Skeletal muscle tissue (tissue), 3 donors: ENCODE measurements at regions not wholly inside any gene's neighbourhood (a gene's known extent, or its start where the extent isn't known, plus 50 kb on each side); places are given as distances from the start of the nearest gene placed in this dataset.

Source experiments
- H3K27ac ChIP-seq: one replicate; pipeline ENCODE4 v1.7.0; 2013; ENCODE audit warnings: mild to moderate bottlenecking, low read depth, low read length, inconsistent platforms
- H3K27me3 ChIP-seq, 3 donors: one replicate each; pipeline ENCODE4 v1.7.0; 2013; ENCODE audit warnings: low read length in 3 of 3; ENCODE audit not compliant: control insufficient read depth in 3 of 3, insufficient read depth in 3 of 3
- H3K36me3 ChIP-seq, 3 donors: one replicate each; pipeline ENCODE4 v1.7.0; 2013; ENCODE audit warnings: low read length in 3 of 3; ENCODE audit not compliant: control insufficient read depth in 3 of 3, insufficient read depth in 3 of 3
- H3K4me1 ChIP-seq, 3 donors: one replicate each; pipeline ENCODE4 v1.7.0; 2013; ENCODE audit warnings: low read length in 3 of 3, mild to moderate bottlenecking in 3 of 3; ENCODE audit not compliant: control insufficient read depth in 3 of 3, insufficient read depth in 3 of 3
- H3K4me3 ChIP-seq, 3 donors: one replicate each; pipeline ENCODE4 v1.7.0; 2013; ENCODE audit warnings: low read length in 3 of 3
- H3K9ac ChIP-seq, 3 donors: one replicate each; pipeline ENCODE4 v1.7.0; 2013; ENCODE audit warnings: low read length in 3 of 3, mild to moderate bottlenecking in 3 of 3, moderate library complexity in 2 of 3, low read depth in 1 of 3
- H3K9me3 ChIP-seq, 3 donors: one replicate each; pipeline ENCODE4 v1.7.0; 2013; ENCODE audit warnings: low read length in 3 of 3; ENCODE audit not compliant: control insufficient read depth in 3 of 3
- donor health status: Osteomylitis.

DNA sequence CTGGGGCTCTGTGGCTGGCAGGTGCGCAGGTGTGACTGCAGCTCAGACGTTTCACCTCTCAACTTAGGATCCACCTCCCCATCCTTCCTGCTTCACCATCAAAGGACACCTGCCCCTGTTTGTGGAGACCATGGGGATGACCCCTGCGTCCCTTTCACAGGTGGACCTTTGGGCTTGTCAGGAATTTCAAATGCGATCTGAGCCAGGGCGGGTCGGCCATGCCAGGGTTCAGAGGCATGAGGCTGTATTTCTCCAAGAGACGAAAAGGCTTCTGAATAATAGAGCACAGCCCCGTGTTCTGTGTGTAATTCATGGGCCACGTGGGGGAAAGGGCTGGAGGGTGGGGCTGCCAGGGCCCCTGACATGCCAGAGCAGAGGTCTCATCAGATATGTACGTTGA lies 668.0 kb downstream of the BRD1 start:
- H3K36me3 ChIP-seq = no peaks in the 10 kb centered on the region

DNA sequence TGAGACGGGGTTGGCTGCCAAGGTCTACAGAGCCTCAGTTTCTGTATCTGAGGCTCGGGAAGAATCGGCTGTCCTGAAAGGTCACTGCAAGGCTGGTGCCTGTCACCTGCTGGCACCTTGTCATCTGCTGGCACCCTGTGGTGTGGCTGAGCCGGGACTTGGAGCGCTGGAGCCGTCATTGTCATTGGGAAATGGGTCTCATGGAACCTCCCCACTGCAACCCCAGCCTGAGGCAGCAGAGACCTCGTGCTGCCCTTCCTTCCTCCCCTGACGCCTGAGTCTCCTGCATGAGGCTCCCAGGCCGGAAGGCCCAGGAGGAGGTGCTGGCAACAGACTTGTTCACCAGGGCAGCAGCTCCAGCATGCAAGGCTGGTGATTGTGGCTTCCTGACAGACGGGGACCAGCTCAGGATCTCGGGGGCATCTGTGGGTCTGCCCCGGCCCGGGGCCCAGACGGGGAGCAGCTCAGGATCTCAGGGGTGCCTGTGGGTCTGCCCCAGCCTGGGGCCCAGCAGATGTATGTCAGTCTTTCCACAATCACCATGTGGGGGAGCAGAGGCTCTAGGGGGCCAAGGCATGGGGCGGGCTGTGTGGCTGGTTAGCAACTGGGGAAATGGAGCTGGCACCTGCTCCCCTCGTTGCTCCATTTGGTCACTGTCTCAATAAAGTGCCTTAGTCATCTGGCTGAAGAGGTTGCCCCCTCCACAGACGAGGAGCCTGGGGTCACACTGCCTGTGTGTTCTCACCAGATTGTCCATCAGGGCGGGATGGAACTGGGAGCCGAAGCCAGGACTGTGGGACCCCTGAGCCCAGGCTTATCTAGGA lies 668.7 kb downstream of the BRD1 start:
- H3K9ac ChIP-seq = no peak overlapping the region
- H3K27me3 ChIP-seq = peaks cover 6 to 28% (median 15%) of the 10 kb centered on the region in 3 donors

More for the DNA sequence above, 668.0 kb downstream of the BRD1 start:
- H3K4me3 ChIP-seq = no peak overlapping the region
- no peak overlapping the region for H3K9ac ChIP-seq
- H3K27me3 ChIP-seq = peaks cover 6 to 28% (median 15%) of the 10 kb centered on the region in 3 donors
- no peaks in the 10 kb centered on the region for H3K9me3 ChIP-seq
- H3K4me1 ChIP-seq = no peaks in the 10 kb centered on the region
- no peak overlapping the region for H3K27ac ChIP-seq

DNA sequence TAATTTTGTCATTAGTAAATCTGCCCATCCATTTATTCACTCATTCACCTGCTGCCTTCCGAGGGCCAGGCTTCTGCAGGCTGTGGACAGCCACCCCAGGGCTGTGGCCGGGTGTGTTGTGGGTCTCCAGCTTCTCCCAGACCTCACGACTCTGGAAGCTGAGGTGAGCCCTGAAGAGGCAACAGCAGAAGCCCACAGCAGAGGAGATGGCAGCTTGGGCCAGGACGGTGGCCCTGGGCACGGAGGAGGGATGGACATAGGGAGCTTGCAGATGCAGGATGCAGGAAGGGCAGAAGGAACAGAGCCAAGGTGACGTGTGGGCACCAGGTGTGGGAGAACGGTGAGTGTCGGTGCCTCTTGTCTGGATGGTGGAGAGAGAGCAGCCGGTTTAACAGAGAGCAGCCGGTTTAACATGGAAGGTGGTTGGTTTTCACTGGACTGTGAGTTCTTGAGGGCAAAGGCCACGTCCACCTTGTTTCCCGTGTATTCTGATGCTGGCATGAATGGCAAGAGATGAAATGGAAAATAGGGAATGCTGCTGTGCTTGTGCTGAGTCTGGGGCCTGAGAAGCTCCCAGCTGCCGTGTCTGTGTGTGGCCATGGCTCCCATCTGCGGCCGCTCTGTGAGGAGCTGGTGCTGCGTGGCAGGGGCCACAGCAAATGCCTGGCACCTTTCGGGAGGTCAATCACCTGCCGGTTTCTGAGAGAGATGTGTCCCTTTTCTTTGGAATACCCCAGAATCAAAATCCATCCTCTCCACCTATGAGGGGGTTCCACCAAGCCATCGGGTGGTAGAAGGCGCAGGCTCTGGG lies 669.9 kb downstream of the BRD1 start:
- Histone ChIP-seq H3K9ac (no peak overlapping the region), H3K4me1 (no peaks in the 10 kb centered on the region), H3K4me3 (no peak overlapping the region), H3K27ac (no peak overlapping the region), H3K36me3 (no peaks in the 10 kb centered on the region), H3K27me3 (peaks cover 6 to 24% (median 18%) of the 10 kb centered on the region in 3 donors), H3K9me3 (no peaks in the 10 kb centered on the region)

More for the DNA sequence above, 668.7 kb downstream of the BRD1 start:
- no peaks in the 10 kb centered on the region for H3K4me1 ChIP-seq
- H3K9me3 ChIP-seq = no peaks in the 10 kb centered on the region
- no peak overlapping the region for H3K4me3 ChIP-seq
- no peak overlapping the region for H3K27ac ChIP-seq
- H3K36me3 ChIP-seq = no peaks in the 10 kb centered on the region

DNA sequence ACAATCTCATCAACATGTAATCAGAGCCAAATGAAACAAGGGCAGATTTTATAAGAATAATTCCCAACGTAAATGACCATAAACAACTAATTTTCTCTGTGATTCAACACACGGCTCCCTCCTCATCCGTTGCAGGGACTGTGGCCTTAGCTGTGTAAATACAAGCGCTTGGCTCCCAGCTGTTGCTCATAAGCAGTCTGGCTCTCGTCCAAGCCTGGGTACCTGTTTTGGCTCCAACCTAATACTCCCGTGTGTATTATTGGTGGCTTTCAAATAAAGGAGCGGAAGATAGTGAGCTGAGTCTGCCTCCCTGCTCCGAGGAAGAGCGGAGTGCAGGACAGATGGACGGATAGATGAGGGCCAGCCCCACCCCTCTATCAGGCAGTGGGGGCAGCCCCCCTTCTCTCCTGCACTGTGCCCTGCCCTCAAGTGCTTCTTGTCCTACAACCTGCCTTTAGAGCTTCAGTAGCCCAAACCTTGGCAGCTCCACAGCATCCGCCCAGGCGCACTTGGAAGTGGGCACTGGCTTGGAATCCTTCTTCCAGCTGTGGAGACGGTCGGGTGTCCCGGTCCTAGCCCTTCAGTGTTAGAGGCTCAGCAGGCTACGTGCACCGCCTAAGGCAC lies 670.9 kb downstream of the BRD1 start:
- H3K27ac ChIP-seq = no peak overlapping the region
- H3K4me3 ChIP-seq = no peak overlapping the region
- no peaks in the 10 kb centered on the region for H3K9me3 ChIP-seq
- no peak overlapping the region for H3K9ac ChIP-seq
- H3K27me3 ChIP-seq = peaks cover 6 to 29% (median 18%) of the 10 kb centered on the region in 3 donors
- H3K4me1 ChIP-seq = no peaks in the 10 kb centered on the region
- no peaks in the 10 kb centered on the region for H3K36me3 ChIP-seq

DNA sequence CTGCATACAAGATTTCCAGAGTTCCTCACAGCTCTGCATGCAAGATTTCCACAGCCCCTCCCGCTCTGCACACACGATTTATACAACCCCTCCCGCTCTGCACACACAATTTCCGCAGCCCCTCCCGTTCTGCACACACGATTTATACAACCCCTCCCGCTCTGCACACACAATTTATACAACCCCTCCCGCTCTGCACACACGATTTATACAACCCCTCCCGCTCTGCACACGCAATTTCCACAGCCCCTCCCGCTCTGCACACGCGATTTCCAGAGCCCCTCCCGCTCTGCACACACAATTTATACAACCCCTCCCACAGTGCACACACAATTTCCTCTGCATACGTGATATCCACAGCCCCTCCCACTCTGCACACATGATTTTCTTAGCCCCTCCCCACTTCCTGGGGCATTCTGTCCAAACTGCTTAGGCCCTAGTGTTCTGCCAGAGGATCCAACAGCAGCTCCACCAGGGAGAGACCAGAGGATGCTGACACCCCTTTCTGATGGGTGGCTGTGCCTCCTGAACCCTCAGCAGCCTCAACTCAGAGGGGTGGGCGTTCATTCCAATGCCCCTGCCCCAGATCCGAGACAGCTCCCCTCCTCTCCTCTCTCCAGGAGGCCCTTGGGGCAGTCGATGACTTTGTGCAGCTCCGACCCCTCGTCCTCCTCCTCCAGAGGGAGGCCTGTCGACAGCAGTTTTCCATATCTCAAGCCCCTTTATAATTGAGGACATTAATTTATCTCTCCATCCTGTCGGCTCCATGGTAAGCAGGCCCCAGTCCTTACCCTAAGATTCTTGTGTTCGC lies 671.7 kb downstream of the BRD1 start:
- Histone ChIP-seq H3K4me1 (no peaks in the 10 kb centered on the region), H3K9ac (no peak overlapping the region), H3K36me3 (no peaks in the 10 kb centered on the region), H3K4me3 (no peak overlapping the region), H3K27me3 (peaks cover 6 to 27% (median 21%) of the 10 kb centered on the region in 3 donors), H3K9me3 (no peaks in the 10 kb centered on the region), H3K27ac (no peak overlapping the region)

DNA sequence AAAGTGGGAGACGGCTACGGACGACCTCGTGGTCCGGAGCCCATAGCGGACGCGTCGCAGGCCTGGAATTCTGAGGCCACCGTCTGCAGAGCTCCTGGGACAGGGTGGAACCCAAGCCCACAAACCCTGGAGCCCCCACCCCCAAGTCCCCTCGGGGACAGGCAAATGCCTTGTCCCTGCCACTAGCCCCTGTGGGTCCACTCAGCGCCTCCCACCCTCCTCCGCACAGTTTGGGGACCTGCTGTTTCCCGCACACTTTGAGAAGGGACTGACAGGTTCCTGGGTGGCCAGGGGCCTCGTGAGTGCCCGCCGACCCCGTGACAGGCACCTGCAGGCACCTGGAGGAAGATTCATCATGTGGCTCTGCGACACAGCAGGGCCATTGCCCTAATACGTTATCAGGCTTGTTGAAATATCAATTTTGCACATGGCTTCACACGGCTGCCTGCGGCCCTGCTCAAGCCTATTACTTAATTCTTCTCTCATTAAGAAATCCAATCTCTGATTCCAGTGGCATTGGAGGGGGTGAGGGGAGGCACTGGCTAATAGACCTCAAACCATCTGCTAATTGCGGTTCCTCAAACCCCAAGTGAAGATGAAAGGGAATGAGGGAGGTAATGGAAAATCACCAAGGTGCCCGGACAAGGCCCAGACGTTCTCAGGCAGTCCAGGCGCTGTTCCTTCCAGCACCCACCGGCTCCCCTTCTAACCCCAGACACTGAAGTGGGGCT lies 672.5 kb downstream of the BRD1 start:
- H3K27ac ChIP-seq = no peak overlapping the region
- no peaks in the 10 kb centered on the region for H3K36me3 ChIP-seq
- H3K9ac ChIP-seq = no peak overlapping the region
- no peaks in the 10 kb centered on the region for H3K4me1 ChIP-seq
- no peaks in the 10 kb centered on the region for H3K9me3 ChIP-seq
- no peak overlapping the region for H3K4me3 ChIP-seq
- H3K27me3 ChIP-seq = peaks cover 6 to 27% (median 24%) of the 10 kb centered on the region in 3 donors

DNA sequence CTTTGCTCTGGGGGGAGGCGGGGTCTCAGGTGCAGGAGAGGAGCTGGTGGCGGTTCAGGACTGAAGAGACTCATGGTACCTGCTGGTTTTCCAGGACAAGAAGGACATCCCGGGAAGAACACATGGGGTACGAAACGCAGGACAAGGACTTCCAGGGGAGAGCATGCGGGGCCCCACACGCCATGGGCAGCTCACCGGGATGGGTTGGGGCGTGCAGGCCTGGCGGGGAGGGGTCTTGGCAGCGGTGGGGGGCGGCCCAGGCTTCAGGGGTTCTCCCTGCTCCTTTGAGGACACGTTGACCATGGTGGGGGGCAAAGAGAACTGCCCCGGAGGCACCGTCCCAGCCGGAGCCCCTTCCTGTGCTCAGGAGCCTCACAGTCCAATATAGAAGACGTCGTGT lies 673.2 kb downstream of the BRD1 start:
- Histone ChIP-seq H3K27ac (no peak overlapping the region), H3K9ac (no peak overlapping the region), H3K4me3 (no peak overlapping the region), H3K27me3 (peaks cover 3 to 27% (median 24%) of the 10 kb centered on the region in 3 donors), H3K9me3 (no peaks in the 10 kb centered on the region), H3K4me1 (no peaks in the 10 kb centered on the region), H3K36me3 (no peaks in the 10 kb centered on the region)

DNA sequence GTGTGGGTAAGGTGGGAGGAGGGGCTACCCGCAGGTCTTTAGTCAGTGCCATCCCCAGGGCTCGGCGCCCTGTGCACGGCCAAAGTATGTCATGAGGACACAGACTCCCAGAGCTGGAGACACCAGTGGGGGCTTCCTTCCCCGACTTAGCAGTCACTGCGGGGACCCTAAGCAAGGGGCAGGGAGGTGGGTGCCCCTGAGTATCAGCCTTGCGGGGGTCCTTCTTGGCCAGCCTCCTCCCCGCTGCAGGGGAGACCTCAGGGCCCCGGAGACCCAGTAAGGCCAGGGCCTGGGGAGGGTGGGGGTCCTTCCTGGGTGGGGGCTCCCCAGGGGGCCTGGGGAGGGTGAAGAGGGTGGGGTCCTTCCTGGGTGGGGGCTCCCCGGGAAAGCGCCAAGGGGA lies 673.8 kb downstream of the BRD1 start:
- H3K27me3 ChIP-seq = peaks cover 0 to 24% (median 20%) of the 10 kb centered on the region in 3 donors
- no peaks in the 10 kb centered on the region for H3K36me3 ChIP-seq
- no peak overlapping the region for H3K9ac ChIP-seq
- H3K9me3 ChIP-seq = no peaks in the 10 kb centered on the region
- no peak overlapping the region for H3K4me3 ChIP-seq
- no peaks in the 10 kb centered on the region for H3K4me1 ChIP-seq
- no peak overlapping the region for H3K27ac ChIP-seq
